ENCODE measurements at regions not wholly inside any gene's neighbourhood (a gene's known extent, or its start where the extent isn't known, plus 50 kb on each side); places are given as distances from the start of the nearest gene placed in this dataset.

DNA sequence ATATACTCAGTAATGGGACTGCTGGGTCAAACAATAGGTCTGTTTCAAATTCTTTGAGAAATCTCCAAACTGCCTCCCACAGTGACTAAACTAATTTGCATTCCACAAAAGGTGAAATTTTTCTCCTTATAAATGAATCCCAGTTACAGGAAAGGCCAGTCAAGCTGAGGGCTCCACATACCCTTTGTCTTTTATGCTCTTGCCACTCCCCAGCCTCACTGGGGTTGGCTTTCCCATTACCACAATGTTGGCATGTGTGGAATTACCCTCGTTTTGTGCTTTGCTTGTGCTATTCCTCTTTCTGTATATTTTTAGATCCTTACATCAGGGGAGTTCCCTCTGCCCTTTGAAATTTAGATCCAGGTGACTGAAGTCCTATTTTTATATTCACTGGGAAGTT lies 220.2 kb upstream of the LCORL start:
- H3K4me3 ChIP-seq, result no peak overlapping the region
- no peaks in the 10 kb centered on the region for H3K4me1 ChIP-seq
- no peak for DNase-seq
- H3K9me3 ChIP-seq, result no peaks in the 10 kb centered on the region
- TF ChIP-seq, protein P1, sequence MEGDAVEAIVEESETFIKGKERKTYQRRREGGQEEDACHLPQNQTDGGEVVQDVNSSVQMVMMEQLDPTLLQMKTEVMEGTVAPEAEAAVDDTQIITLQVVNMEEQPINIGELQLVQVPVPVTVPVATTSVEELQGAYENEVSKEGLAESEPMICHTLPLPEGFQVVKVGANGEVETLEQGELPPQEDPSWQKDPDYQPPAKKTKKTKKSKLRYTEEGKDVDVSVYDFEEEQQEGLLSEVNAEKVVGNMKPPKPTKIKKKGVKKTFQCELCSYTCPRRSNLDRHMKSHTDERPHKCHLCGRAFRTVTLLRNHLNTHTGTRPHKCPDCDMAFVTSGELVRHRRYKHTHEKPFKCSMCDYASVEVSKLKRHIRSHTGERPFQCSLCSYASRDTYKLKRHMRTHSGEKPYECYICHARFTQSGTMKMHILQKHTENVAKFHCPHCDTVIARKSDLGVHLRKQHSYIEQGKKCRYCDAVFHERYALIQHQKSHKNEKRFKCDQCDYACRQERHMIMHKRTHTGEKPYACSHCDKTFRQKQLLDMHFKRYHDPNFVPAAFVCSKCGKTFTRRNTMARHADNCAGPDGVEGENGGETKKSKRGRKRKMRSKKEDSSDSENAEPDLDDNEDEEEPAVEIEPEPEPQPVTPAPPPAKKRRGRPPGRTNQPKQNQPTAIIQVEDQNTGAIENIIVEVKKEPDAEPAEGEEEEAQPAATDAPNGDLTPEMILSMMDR (IDR thresholded peaks at IDR 0.05), result no peak
- no peak overlapping the region for H3K27ac ChIP-seq
- intact Hi-C loops (cut with DNase I), result no loop called here
- H3K9ac ChIP-seq (ENCODE audit: low read depth in 2 of 2, low read length in 2 of 2), result no peak overlapping the region
- H3K27me3 ChIP-seq, result no peaks in the 10 kb centered on the region
- H3K36me3 ChIP-seq, result no peaks in the 10 kb centered on the region

DNA sequence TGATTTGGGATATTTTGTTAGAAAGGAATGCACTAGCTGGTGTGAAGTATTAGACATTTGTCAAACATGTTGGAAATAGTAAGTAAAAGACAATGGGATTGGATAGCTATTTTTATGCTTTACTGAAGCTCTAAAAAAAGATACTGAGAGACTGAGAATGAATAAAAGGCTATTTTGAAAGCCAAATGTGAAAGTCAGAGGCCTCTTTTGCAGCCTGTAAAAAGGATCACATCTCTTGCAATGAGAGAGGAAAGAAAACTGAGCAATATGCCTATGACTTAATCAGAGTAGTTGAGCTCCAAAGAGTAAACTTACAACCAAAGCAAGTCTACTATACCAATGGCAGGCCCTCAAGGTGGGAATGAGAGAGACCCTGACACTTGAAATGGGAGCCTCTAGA lies 212.6 kb upstream of the LCORL start:
- TF ChIP-seq, protein P1 (IDR thresholded peaks at IDR 0.05), result no peak
- Histone ChIP-seq H3K27me3 (no peaks in the 10 kb centered on the region), H3K4me1 (no peaks in the 10 kb centered on the region), H3K9ac (ENCODE audit: low read depth in 2 of 2, low read length in 2 of 2) (no peak overlapping the region), H3K27ac (no peak overlapping the region), H3K36me3 (no peaks in the 10 kb centered on the region), H3K4me3 (no peak overlapping the region), H3K9me3 (no peaks in the 10 kb centered on the region)
- intact Hi-C loops (cut with DNase I), result no loop called here
- no peak for DNase-seq

DNA sequence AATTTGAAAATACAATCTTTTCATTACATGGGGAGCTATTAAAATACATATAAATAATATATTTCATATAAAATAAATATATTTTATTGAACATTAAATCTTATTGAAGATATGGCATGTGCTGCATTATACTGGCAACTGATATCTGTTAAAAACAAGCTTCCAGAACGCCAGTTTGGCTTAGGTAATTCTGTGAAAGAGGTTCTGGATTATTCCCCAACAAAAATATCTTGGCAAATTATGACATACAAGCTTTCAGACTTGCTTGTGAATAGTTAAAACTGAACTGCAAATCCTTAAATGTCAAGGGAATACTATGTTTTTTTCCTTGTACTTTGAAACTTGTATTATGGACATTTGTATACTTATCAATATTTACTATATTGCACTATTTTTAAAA lies 210.2 kb upstream of the LCORL start:
- H3K4me1 ChIP-seq, result no peaks in the 10 kb centered on the region
- no peak overlapping the region for H3K9ac ChIP-seq (ENCODE audit: low read depth in 2 of 2, low read length in 2 of 2)
- H3K36me3 ChIP-seq, result no peaks in the 10 kb centered on the region
- H3K9me3 ChIP-seq, result no peaks in the 10 kb centered on the region
- no peak for DNase-seq
- H3K27ac ChIP-seq, result no peak overlapping the region
- H3K4me3 ChIP-seq, result no peak overlapping the region
- TF ChIP-seq, protein P1 (IDR thresholded peaks at IDR 0.05), result no peak
- no peaks in the 10 kb centered on the region for H3K27me3 ChIP-seq
- intact Hi-C loops (cut with DNase I), result no loop called here

DNA sequence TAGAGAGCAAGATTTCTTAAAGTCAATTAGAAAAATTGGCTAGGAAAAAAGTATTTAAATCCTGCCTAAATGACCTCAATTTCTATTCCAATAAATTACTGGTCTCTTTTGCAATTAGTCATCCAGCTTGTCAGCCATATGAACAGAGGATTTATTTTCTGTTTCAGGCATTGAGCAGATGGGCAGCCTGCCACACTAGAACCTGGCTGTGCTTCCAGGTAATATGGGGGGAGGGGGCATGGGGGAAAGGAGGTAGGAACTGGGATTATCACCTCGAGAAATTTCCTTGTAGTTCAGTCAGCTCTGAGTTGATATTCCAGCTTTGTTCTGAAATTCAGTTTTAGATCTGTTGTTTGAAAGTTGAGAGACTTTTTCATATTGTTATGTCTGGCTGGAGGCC lies 206.3 kb upstream of the LCORL start:
- H3K27ac ChIP-seq, result no peak overlapping the region
- no peak overlapping the region for H3K4me3 ChIP-seq
- H3K36me3 ChIP-seq, result no peaks in the 10 kb centered on the region
- DNase-seq, result no peak
- TF ChIP-seq, protein P1 (IDR thresholded peaks at IDR 0.05), result no peak
- H3K9ac ChIP-seq (ENCODE audit: low read depth in 2 of 2, low read length in 2 of 2), result no peak overlapping the region
- H3K9me3 ChIP-seq, result no peaks in the 10 kb centered on the region
- H3K4me1 ChIP-seq, result no peaks in the 10 kb centered on the region
- intact Hi-C loops (cut with DNase I), result no loop called here
- no peaks in the 10 kb centered on the region for H3K27me3 ChIP-seq

DNA sequence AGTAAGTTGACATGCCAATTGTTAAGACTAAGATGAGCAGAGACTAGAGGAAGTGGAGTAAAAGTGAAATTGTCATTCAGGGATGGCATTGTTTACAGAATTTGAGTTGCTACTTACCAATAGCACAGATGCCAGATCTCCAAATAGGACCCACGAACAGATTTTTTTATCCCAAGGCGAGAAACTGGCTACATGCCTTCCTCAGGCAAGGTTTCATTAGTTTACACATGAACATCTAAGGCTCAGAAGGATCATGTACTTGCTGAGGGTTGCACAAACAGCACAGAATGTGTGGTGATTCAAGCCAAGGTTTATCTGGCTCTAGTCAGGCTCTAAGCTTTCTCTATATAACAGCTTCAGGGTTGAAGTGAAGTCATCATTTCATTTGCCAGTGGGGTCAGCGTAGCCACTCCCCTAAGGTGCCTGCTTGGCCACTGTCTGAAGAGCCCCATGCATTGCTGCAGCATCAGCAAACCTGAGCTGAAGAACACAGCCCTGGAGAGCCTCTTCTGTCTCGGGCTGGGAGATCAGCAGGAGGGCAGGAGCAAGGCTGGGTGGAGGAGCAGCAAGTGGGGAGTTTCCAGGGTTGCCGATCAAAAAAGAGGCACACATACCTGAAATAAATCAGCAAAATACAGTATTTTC lies 193.0 kb upstream of the LCORL start:
- TF ChIP-seq, protein P1 (IDR thresholded peaks at IDR 0.05), result no peak
- no peaks in the 10 kb centered on the region for H3K27me3 ChIP-seq
- no peak overlapping the region for H3K9ac ChIP-seq (ENCODE audit: low read depth in 2 of 2, low read length in 2 of 2)
- DNase-seq, result no peak
- intact Hi-C loops (cut with DNase I), result no loop called here
- no peaks in the 10 kb centered on the region for H3K9me3 ChIP-seq
- H3K27ac ChIP-seq, result no peak overlapping the region
- H3K4me1 ChIP-seq, result no peaks in the 10 kb centered on the region
- no peaks in the 10 kb centered on the region for H3K36me3 ChIP-seq
- no peak overlapping the region for H3K4me3 ChIP-seq

All from colonic mucosa (tissue), 4 donors.